Lower lobe of right lung (tissue), 2 donors: ENCODE measurements at regions not wholly inside any gene's neighbourhood (a gene's known extent, or its start where the extent isn't known, plus 50 kb on each side); places are given as distances from the start of the nearest gene placed in this dataset.

ENCODE experiments used
- ATAC-seq, 2 donors: fragments of 200-7000 bp; cut with Tn5 transposase; one replicate each; pipeline ENCODE4 v1.9.1; 2020 to 2022; ENCODE audit warnings: mild to moderate bottlenecking in 2 of 2, moderate library complexity in 2 of 2
- DNase-seq: peaks from one replicate; pipeline ENCODE4 v3.0.0-alpha.2; 2020
- H3K27ac ChIP-seq: fragments of 200-600 bp; one replicate; pipeline ENCODE4 v1.8.0; 2022
- H3K27me3 ChIP-seq: fragments of 200-600 bp; one replicate; pipeline ENCODE4 v1.8.0; 2022; ENCODE audit warnings: low read depth
- H3K36me3 ChIP-seq: fragments of 200-600 bp; one replicate; pipeline ENCODE4 v1.8.0; 2022; ENCODE audit warnings: mild to moderate bottlenecking
- H3K4me1 ChIP-seq: fragments of 200-600 bp; one replicate; pipeline ENCODE4 v1.8.0; 2022
- H3K4me3 ChIP-seq: fragments of 200-600 bp; one replicate; pipeline ENCODE4 v1.8.0; 2022; ENCODE audit warnings: mild to moderate bottlenecking
- H3K9me3 ChIP-seq: fragments of 200-600 bp; one replicate; pipeline ENCODE4 v1.8.0; 2022
- intact Hi-C: fragments of 100-400 bp; cut with DNase I; formaldehyde crosslinking; loops from one replicate; pipeline ENCODE4 v1.11.0; 2022
- TF ChIP-seq, protein P1 (sequence below): fragments of 200-600 bp; IDR thresholded peaks from one replicate; pipeline ENCODE4 v1.8.0; 2022; ENCODE audit warnings: antibody characterized with exemption, mild to moderate bottlenecking
- donor health status: DM: no; HTN: yes; CAD: no; lungs with severe emphysema.

GRCh38 chr14:97640031-97640430, 842.8 kb downstream of the VRK1 start:
- Histone ChIP-seq H3K36me3 (no peaks in the 10 kb centered on the region), H3K9me3 (no peaks in the 10 kb centered on the region), H3K4me1 (no peaks in the 10 kb centered on the region), H3K4me3 (no peak overlapping the region), H3K27me3 (no peaks in the 10 kb centered on the region), H3K27ac (no peak overlapping the region)
- intact Hi-C loops: no loop called here
- DNase-seq (no peak), ATAC-seq (no peak)
- TF ChIP-seq, protein P1, sequence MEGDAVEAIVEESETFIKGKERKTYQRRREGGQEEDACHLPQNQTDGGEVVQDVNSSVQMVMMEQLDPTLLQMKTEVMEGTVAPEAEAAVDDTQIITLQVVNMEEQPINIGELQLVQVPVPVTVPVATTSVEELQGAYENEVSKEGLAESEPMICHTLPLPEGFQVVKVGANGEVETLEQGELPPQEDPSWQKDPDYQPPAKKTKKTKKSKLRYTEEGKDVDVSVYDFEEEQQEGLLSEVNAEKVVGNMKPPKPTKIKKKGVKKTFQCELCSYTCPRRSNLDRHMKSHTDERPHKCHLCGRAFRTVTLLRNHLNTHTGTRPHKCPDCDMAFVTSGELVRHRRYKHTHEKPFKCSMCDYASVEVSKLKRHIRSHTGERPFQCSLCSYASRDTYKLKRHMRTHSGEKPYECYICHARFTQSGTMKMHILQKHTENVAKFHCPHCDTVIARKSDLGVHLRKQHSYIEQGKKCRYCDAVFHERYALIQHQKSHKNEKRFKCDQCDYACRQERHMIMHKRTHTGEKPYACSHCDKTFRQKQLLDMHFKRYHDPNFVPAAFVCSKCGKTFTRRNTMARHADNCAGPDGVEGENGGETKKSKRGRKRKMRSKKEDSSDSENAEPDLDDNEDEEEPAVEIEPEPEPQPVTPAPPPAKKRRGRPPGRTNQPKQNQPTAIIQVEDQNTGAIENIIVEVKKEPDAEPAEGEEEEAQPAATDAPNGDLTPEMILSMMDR: no peak

DNA sequence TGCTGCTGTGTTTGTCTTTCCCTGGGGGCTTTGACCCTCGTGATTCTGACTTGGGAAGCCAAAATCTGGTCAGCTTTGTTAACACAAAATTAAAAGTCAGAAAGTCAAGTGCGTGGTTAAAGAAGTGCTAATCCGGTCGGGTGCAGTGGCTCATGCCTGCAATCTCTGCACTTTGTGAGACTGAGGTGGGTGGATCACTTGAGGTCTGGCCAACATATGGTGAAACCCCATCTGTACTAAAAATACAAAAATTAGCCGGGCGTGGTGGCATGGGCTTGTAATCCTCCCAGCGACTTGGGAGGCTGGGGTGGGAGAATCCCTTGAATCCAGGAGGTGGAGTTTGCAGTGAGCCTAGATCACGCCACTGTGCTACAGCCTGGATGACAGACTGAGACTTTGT, 844.6 kb downstream of the VRK1 start:
- Histone ChIP-seq H3K36me3 (no peaks in the 10 kb centered on the region), H3K4me3 (no peak overlapping the region), H3K4me1 (no peaks in the 10 kb centered on the region), H3K27me3 (no peaks in the 10 kb centered on the region), H3K27ac (no peak overlapping the region), H3K9me3 (no peaks in the 10 kb centered on the region)
- no peak for ATAC-seq
- no peak for DNase-seq
- intact Hi-C loops: no loop called here
- TF ChIP-seq, protein P1: no peak

- Histone ChIP-seq H3K27me3 (no peaks in the 10 kb centered on the region), H3K4me3 (no peak overlapping the region), H3K9me3 (no peaks in the 10 kb centered on the region), H3K36me3 (no peaks in the 10 kb centered on the region), H3K27ac (no peak overlapping the region), H3K4me1 (no peaks in the 10 kb centered on the region)
- intact Hi-C loops: no loop called here
- DNase-seq (no peak), ATAC-seq (no peak)
- TF ChIP-seq, protein P1: no peak
Measured at GRCh38 chr14:97642631-97643030, 845.4 kb downstream of the VRK1 start.

DNA sequence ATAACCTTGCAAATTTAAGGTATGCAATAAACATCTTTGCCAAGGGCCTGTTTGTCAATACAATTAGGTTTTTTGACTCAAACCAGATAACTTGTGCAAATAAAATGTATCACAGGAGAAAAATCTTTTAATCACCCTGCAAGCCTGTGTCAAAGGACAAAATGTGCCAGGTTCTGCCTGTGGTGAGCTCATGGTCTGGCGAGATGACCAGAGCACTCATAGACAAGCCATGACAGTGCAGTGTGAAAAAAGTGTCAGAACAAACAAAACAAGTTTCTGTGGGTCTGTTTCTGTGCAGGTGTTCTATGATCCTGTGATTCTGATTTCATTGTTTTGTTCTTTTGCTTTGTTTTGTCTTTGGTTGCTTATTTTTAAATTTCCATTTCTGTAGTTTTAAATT, 847.2 kb downstream of the VRK1 start:
- no peak overlapping the region for H3K4me3 ChIP-seq
- intact Hi-C loops: no loop called here
- no peak for ATAC-seq

GRCh38 chr14:97649752-97650151, 852.6 kb downstream of the VRK1 start:
- ATAC-seq (no peak), DNase-seq (no peak)
- intact Hi-C loops: no loop called here
- Histone ChIP-seq H3K36me3 (no peaks in the 10 kb centered on the region), H3K4me3 (no peak overlapping the region), H3K9me3 (no peaks in the 10 kb centered on the region), H3K27me3 (no peaks in the 10 kb centered on the region), H3K4me1 (no peaks in the 10 kb centered on the region), H3K27ac (no peak overlapping the region)
- TF ChIP-seq, protein P1: no peak

More for the DNA sequence above, 847.2 kb downstream of the VRK1 start:
- no peak overlapping the region for H3K27ac ChIP-seq
- no peak for DNase-seq
- TF ChIP-seq, protein P1: no peak
- H3K4me1 ChIP-seq: no peaks in the 10 kb centered on the region
- H3K9me3 ChIP-seq: no peaks in the 10 kb centered on the region
- H3K27me3 ChIP-seq: no peaks in the 10 kb centered on the region
- no peaks in the 10 kb centered on the region for H3K36me3 ChIP-seq
